GM12873 (cell line): ENCODE measurements at regions not wholly inside any gene's neighbourhood (a gene's known extent, or its start where the extent isn't known, plus 50 kb on each side); places are given as distances from the start of the nearest gene placed in this dataset.

Source experiments
- CTCF ChIP-seq: IDR thresholded peaks from 2 replicates; pipeline ENCODE4 v1.5.1; 2012; ENCODE audit warnings: low read depth, mild to moderate bottlenecking, moderate library complexity, low read length, control low read depth; ENCODE audit not compliant: insufficient read depth; ENCODE audit errors: missing control alignments

GRCh38 chr16:85443116-85443515 is 170.0 kb upstream of the GSE1 start:
- no peak for TF ChIP-seq CTCF

GRCh38 chr16:85443531-85443930 is 169.6 kb upstream of the GSE1 start:
- no peak for TF ChIP-seq CTCF

GRCh38 chr16:85445064-85445778 is 167.9 kb upstream of the GSE1 start:
- TF ChIP-seq CTCF: no peak

- TF ChIP-seq CTCF: no peak
These were observed 167.3 kb upstream of the GSE1 start for GRCh38 chr16:85445779-85446222.

- TF ChIP-seq CTCF: peak; percentile 14
These were observed 166.0 kb upstream of the GSE1 start for GRCh38 chr16:85446951-85447692.

GRCh38 chr16:85447693-85448313 is 165.3 kb upstream of the GSE1 start:
- TF ChIP-seq CTCF: no peak

- no peak for TF ChIP-seq CTCF
These were observed 164.4 kb upstream of the GSE1 start for GRCh38 chr16:85448557-85449190.
